PC-3 (cell line): ENCODE measurements at regions not wholly inside any gene's neighbourhood (a gene's known extent, or its start where the extent isn't known, plus 50 kb on each side); places are given as distances from the start of the nearest gene placed in this dataset.

Source experiments
- ATAC-seq: fragments of 200-7000 bp; cut with Tn5 transposase; 2 replicates; pipeline ENCODE4 v1.9.1; 2020; ENCODE audit warnings: mild to moderate bottlenecking, moderate library complexity
- BruUV-seq: library from RNA; stranded (reverse); fragments of 400-500 nt; replicated peaks from 2 replicates; lab custom pipeline; 2021; lab: Mats Ljungman, UMichigan
- CTCF ChIA-PET: fragments of 300-600 bp; sonication (Branson Sonifier 250); formaldehyde crosslinking; loops from one replicate; lab custom pipeline; 2022; ENCODE audit warnings: antibody characterized with exemption; lab: Charles Lee
- POLR2A ChIA-PET: fragments of 300-600 bp; sonication (Branson Sonifier 250); formaldehyde crosslinking; loops from one replicate; lab custom pipeline; 2022; ENCODE audit warnings: antibody characterized with exemption; ENCODE audit not compliant: unreplicated experiment; lab: Charles Lee
- DNase-seq: peaks from one replicate; pipeline ENCODE4 v3.0.0-alpha.2; 2015
- H2AFZ ChIP-seq: fragments of 300-600 bp; sonication (generic); 2 replicates; pipeline ENCODE4 v1.6.0; 2016; ENCODE audit warnings: antibody characterized with exemption, low read length
- H3F3A ChIP-seq: fragments of 300-600 bp; sonication (generic); one replicate; pipeline ENCODE4 v1.6.0; 2017; ENCODE audit warnings: antibody characterized with exemption, low read length, control low read depth, mild to moderate bottlenecking; ENCODE audit not compliant: unreplicated experiment
- H3K27ac ChIP-seq: fragments of 300-600 bp; sonication (generic); 2 replicates; pipeline ENCODE4 v1.5.1; 2016; ENCODE audit warnings: mild to moderate bottlenecking, low read length
- H3K27me3 ChIP-seq: fragments of 300-600 bp; sonication (generic); 2 replicates; pipeline ENCODE4 v1.6.1; 2016; ENCODE audit warnings: low read length, mixed read lengths
- H3K36me3 ChIP-seq: fragments of 300-600 bp; sonication (generic); 2 replicates; pipeline ENCODE4 v1.6.1; 2016; ENCODE audit warnings: low read depth, mixed run types, low read length, mixed read lengths
- H3K4me1 ChIP-seq: fragments of 300-600 bp; sonication (generic); 2 replicates; pipeline ENCODE4 v1.5.1; 2016; ENCODE audit warnings: low read length; ENCODE audit not compliant: insufficient read depth
- H3K4me2 ChIP-seq: fragments of 300-600 bp; sonication (generic); 2 replicates; pipeline ENCODE4 v1.6.0; 2016; ENCODE audit warnings: low read length
- H3K4me3 ChIP-seq: fragments of 300-600 bp; sonication (generic); 2 replicates; pipeline ENCODE4 v1.5.1; 2016; ENCODE audit warnings: mild to moderate bottlenecking, low read length, mixed read lengths
- H3K79me2 ChIP-seq: fragments of 300-600 bp; sonication (generic); 2 replicates; pipeline ENCODE4 v1.6.1; 2017; ENCODE audit warnings: low read length, mixed read lengths
- H3K9ac ChIP-seq: fragments of 300-600 bp; sonication (generic); 2 replicates; pipeline ENCODE4 v1.6.0; 2016; ENCODE audit warnings: mild to moderate bottlenecking, low read length
- H3K9me2 ChIP-seq: fragments of 300-600 bp; sonication (generic); replicated peaks from 2 replicates; pipeline ENCODE4 v1.6.1; 2016; ENCODE audit warnings: mixed run types, low read length, mixed read lengths
- H3K9me3 ChIP-seq: fragments of 300-600 bp; sonication (generic); 2 replicates; pipeline ENCODE4 v1.6.1; 2016; ENCODE audit warnings: low read length, mixed read lengths
- H4K20me1 ChIP-seq: fragments of 300-600 bp; sonication (generic); 2 replicates; pipeline ENCODE4 v1.6.1; 2016; ENCODE audit warnings: low read length, mixed read lengths
- CTCF ChIP-seq: fragments of 300-600 bp; sonication (generic); conservative IDR thresholded peaks from 2 replicates; pipeline ENCODE4 v1.5.1; 2017; ENCODE audit warnings: antibody characterized with exemption, low read depth, mild to moderate bottlenecking, low read length
- EZH2 ChIP-seq: fragments of 300-600 bp; sonication (generic); IDR thresholded peaks from one replicate; pipeline ENCODE4 v1.6.1; 2017; ENCODE audit warnings: antibody characterized with exemption, mild to moderate bottlenecking, low read length; ENCODE audit not compliant: unreplicated experiment
- EZH2phosphoT487 ChIP-seq: fragments of 300-600 bp; sonication (generic); IDR thresholded peaks from 2 replicates; pipeline ENCODE4 v1.6.1; 2018; ENCODE audit warnings: mild to moderate bottlenecking, antibody characterized with exemption, low read length, borderline replicate concordance
- intact Hi-C: fragments of 100-400 bp; cut with micrococcal nuclease; formaldehyde crosslinking; loops from 2 replicates; pipeline ENCODE4 v1.9.0; 2023

GRCh38 chr16:27708651-27709050 is 158.7 kb downstream of the KATNIP start:
- no peaks in the 10 kb centered on the region for H3K9me2 ChIP-seq
- DNase-seq (no peak), ATAC-seq (no peak)
- H3K27ac ChIP-seq = no peak overlapping the region
- H3K4me2 ChIP-seq = no peak overlapping the region
- H3K9ac ChIP-seq = no peak overlapping the region
- no peaks in the 10 kb centered on the region for H3K27me3 ChIP-seq
- ChIA-PET POLR2A (no interaction called here), CTCF (no interaction called here)
- no peaks in the 10 kb centered on the region for H3K9me3 ChIP-seq
- no peaks in the 10 kb centered on the region for H3K36me3 ChIP-seq
- intact Hi-C loops = no loop called here
- no peaks in the 10 kb centered on the region for H4K20me1 ChIP-seq
- no TSS peak for BruUV-seq
- H3K4me3 ChIP-seq = no peak overlapping the region
- H2AFZ ChIP-seq = no peak overlapping the region
- no peaks in the 10 kb centered on the region for H3K4me1 ChIP-seq
- no peaks in the 10 kb centered on the region for H3F3A ChIP-seq
- H3K79me2 ChIP-seq = no peaks in the 10 kb centered on the region
- TF ChIP-seq CTCF (no peak), EZH2phosphoT487 (no peak), EZH2 (no peak)

- H3K9me2 ChIP-seq = no peaks in the 10 kb centered on the region
- DNase-seq = no peak
- H3K4me1 ChIP-seq = no peaks in the 10 kb centered on the region
- no peak overlapping the region for H2AFZ ChIP-seq
- H3K27me3 ChIP-seq = no peaks in the 10 kb centered on the region
- H3F3A ChIP-seq = no peaks in the 10 kb centered on the region
- CTCF ChIA-PET = no interaction called here
- no peak overlapping the region for H3K27ac ChIP-seq
- TF ChIP-seq CTCF (no peak), EZH2phosphoT487 (no peak), EZH2 (no peak)
- H3K4me2 ChIP-seq = no peak overlapping the region
- no peak overlapping the region for H3K9ac ChIP-seq
- H3K9me3 ChIP-seq = no peaks in the 10 kb centered on the region
- intact Hi-C loops = no loop called here
- POLR2A ChIA-PET = no interaction called here
- no peak for ATAC-seq
- no peaks in the 10 kb centered on the region for H3K79me2 ChIP-seq
- no TSS peak for BruUV-seq
- no peak overlapping the region for H3K4me3 ChIP-seq
- no peaks in the 10 kb centered on the region for H3K36me3 ChIP-seq
- no peaks in the 10 kb centered on the region for H4K20me1 ChIP-seq
These were observed 162.3 kb downstream of the KATNIP start for GRCh38 chr16:27712251-27712711.

- ATAC-seq (no peak), DNase-seq (no peak)
- H3K9ac ChIP-seq = no peak overlapping the region
- no peak overlapping the region for H2AFZ ChIP-seq
- H3K9me2 ChIP-seq = no peaks in the 10 kb centered on the region
- CTCF ChIA-PET = no interaction called here
- no peak overlapping the region for H3K4me2 ChIP-seq
- no peaks in the 10 kb centered on the region for H3K9me3 ChIP-seq
- no peaks in the 10 kb centered on the region for H3K27me3 ChIP-seq
- H3K4me3 ChIP-seq = no peak overlapping the region
- BruUV-seq = no TSS peak
- H3K36me3 ChIP-seq = no peaks in the 10 kb centered on the region
- H4K20me1 ChIP-seq = no peaks in the 10 kb centered on the region
- H3K27ac ChIP-seq = no peak overlapping the region
- intact Hi-C loops = no loop called here
- H3K4me1 ChIP-seq = no peaks in the 10 kb centered on the region
- TF ChIP-seq CTCF = no peak
- no peak for TF ChIP-seq EZH2phosphoT487
- no peak for TF ChIP-seq EZH2
- no peaks in the 10 kb centered on the region for H3K79me2 ChIP-seq
- no peaks in the 10 kb centered on the region for H3F3A ChIP-seq
- POLR2A ChIA-PET = no interaction called here
These were observed 167.8 kb downstream of the KATNIP start for GRCh38 chr16:27717726-27718125.
